Keratinocyte (primary cell): ENCODE measurements at regions not wholly inside any gene's neighbourhood (a gene's known extent, or its start where the extent isn't known, plus 50 kb on each side); places are given as distances from the start of the nearest gene placed in this dataset.
"Not testable (repeated sequence)": the region's sequence is repeated elsewhere in the genome, so short reads cannot be mapped to it uniquely, and the experiment has no call there.

Experiments
- DNase-seq: peaks from one replicate; pipeline ENCODE4 v3.0.0-alpha.2; 2011; ENCODE audit warnings: low read depth, missing footprints, low spot score
- FAIRE-seq: peaks from 2 replicates; lab custom pipeline; 2011; peaks lifted over from hg19 to GRCh38; lab: Jason Lieb, UNC
- H2AFZ ChIP-seq: 2 replicates; pipeline ENCODE4 v1.6.0; 2012; ENCODE audit warnings: low read length, control low read depth, inconsistent platforms; ENCODE audit not compliant: control insufficient read depth
- H3K27ac ChIP-seq: 2 replicates; pipeline ENCODE4 v1.5.1; 2011; ENCODE audit warnings: low read length; ENCODE audit not compliant: control insufficient read depth, insufficient read depth
- H3K27me3 ChIP-seq: 3 replicates; pipeline ENCODE4 v1.6.0; 2011; ENCODE audit warnings: low read length; ENCODE audit not compliant: control insufficient read depth, insufficient read depth; ENCODE audit errors: extremely low read depth
- H3K36me3 ChIP-seq, 2 experiments: 2 replicates in 1 of 2; 3 replicates in 1 of 2; pipeline ENCODE4 v1.5.1; 2011; ENCODE audit warnings: low read length in 2 of 2, mild to moderate bottlenecking in 1 of 2; ENCODE audit not compliant: control insufficient read depth in 2 of 2, insufficient read depth in 2 of 2; ENCODE audit errors: extremely low read depth in 1 of 2
- H3K4me1 ChIP-seq: 3 replicates; pipeline ENCODE4 v1.5.1; 2011; ENCODE audit warnings: low read length; ENCODE audit not compliant: control insufficient read depth, insufficient read depth; ENCODE audit errors: extremely low read depth
- H3K4me2 ChIP-seq: 3 replicates; pipeline ENCODE4 v1.6.0; 2011; ENCODE audit warnings: low read depth, low read length; ENCODE audit not compliant: control insufficient read depth, insufficient read depth; ENCODE audit errors: extremely low read depth
- H3K4me3 ChIP-seq, 3 experiments: fragments of 200-600 bp in 1 of 3; sonication (generic) in 1 of 3; 2 replicates in 2 of 3; 3 replicates in 1 of 3; pipeline ENCODE4 v1.5.1; 2011 to 2016; ENCODE audit warnings: low read length in 3 of 3, mild to moderate bottlenecking in 3 of 3, control low read depth in 2 of 3, inconsistent platforms in 1 of 3, low read depth in 1 of 3, mixed read lengths in 1 of 3, mixed run types in 1 of 3, moderate library complexity in 1 of 3; ENCODE audit not compliant: control insufficient read depth in 2 of 3, insufficient read depth in 2 of 3; ENCODE audit errors: extremely low read depth in 1 of 3
- H3K79me2 ChIP-seq: 2 replicates; pipeline ENCODE4 v1.6.0; 2012; ENCODE audit warnings: low read length; ENCODE audit not compliant: control insufficient read depth, insufficient read depth
- H3K9ac ChIP-seq: 3 replicates; pipeline ENCODE4 v1.6.0; 2011; ENCODE audit warnings: low read length; ENCODE audit not compliant: control insufficient read depth, insufficient read depth; ENCODE audit errors: extremely low read depth
- H3K9me1 ChIP-seq: 3 replicates; pipeline ENCODE4 v1.6.0; 2011; ENCODE audit warnings: low read length; ENCODE audit not compliant: control insufficient read depth, insufficient read depth; ENCODE audit errors: extremely low read depth
- H3K9me3 ChIP-seq: 2 replicates; pipeline ENCODE4 v1.5.1; 2012; ENCODE audit warnings: low read depth, low read length; ENCODE audit not compliant: control insufficient read depth
- H4K20me1 ChIP-seq: 3 replicates; pipeline ENCODE4 v1.6.0; 2011; ENCODE audit warnings: low read length; ENCODE audit not compliant: control insufficient read depth, insufficient read depth; ENCODE audit errors: extremely low read depth
- CTCF ChIP-seq, 3 experiments: IDR thresholded peaks in 1 of 3; conservative IDR thresholded peaks in 1 of 3; optimal IDR thresholded peaks in 1 of 3; 2 replicates in 2 of 3; 3 replicates in 1 of 3; pipeline versions ENCODE3 to v1.5.1; 2011; ENCODE audit warnings: low read length in 3 of 3, mild to moderate bottlenecking in 3 of 3, moderate library complexity in 2 of 3, control low read depth in 1 of 3, inconsistent platforms in 1 of 3; ENCODE audit not compliant: insufficient read depth in 2 of 3; ENCODE audit errors: extremely low read depth in 1 of 3
- EZH2 ChIP-seq: IDR thresholded peaks from one replicate; pipeline ENCODE4 v1.6.1; 2012; ENCODE audit warnings: inconsistent platforms, mild to moderate bottlenecking, low read length, moderate library complexity
- dilution Hi-C: fragments of 300-500 bp; cut with MboI; formaldehyde crosslinking; loops from one replicate; pipeline ENCODE4 v1.7.0; 2020; ENCODE audit warnings: low sequenced_read_pairs; ENCODE audit not compliant: extremely low pct_ligation_motif_present

- FAIRE-seq (no peak), DNase-seq (no peak)
- Histone ChIP-seq H3K4me2 (no peak overlapping the region), H3K79me2 (no peaks in the 10 kb centered on the region), H3K36me3 (no peaks in the 10 kb centered on the region), H3K4me3 (no peak overlapping the region), H3K27me3 (no peaks in the 10 kb centered on the region), H3K9ac (no peak overlapping the region), H2AFZ (no peak overlapping the region), H3K4me1 (no peaks in the 10 kb centered on the region), H3K9me3 (no peaks in the 10 kb centered on the region), H3K27ac (no peak overlapping the region), H4K20me1 (no peaks in the 10 kb centered on the region), H3K9me1 (no peaks in the 10 kb centered on the region)
- TF ChIP-seq EZH2, result no peak
- no peak for TF ChIP-seq CTCF (optimal IDR thresholded peaks at IDR 0.05 in 1 of 3, IDR thresholded peaks at IDR 0.05 in 1 of 3, conservative IDR thresholded peaks at IDR 0.05 in 1 of 3; ENCODE audit: extremely low read depth in 1 of 3, insufficient read depth in 2 of 3, low read length in 3 of 3)
- dilution Hi-C loops, result no loop called here
Observed at GRCh38 chr3:88480822-88481221, 331.1 kb downstream of the C3orf38 start.

GRCh38 chr3:88485001-88485400 lies 335.2 kb downstream of the C3orf38 start:
- H3K9ac ChIP-seq, result no peak overlapping the region
- no peaks in the 10 kb centered on the region for H3K27me3 ChIP-seq
- H2AFZ ChIP-seq, result no peak overlapping the region
- TF ChIP-seq CTCF (optimal IDR thresholded peaks at IDR 0.05 in 1 of 3, IDR thresholded peaks at IDR 0.05 in 1 of 3, conservative IDR thresholded peaks at IDR 0.05 in 1 of 3; ENCODE audit: extremely low read depth in 1 of 3, insufficient read depth in 2 of 3, low read length in 3 of 3), result no peak
- dilution Hi-C loops, result no loop called here
- H3K9me3 ChIP-seq, result no peaks in the 10 kb centered on the region
- H3K36me3 ChIP-seq, result no peaks in the 10 kb centered on the region
- no peaks in the 10 kb centered on the region for H3K9me1 ChIP-seq
- no peaks in the 10 kb centered on the region for H4K20me1 ChIP-seq
- DNase-seq, result no peak
- no peak for FAIRE-seq
- no peak overlapping the region for H3K4me3 ChIP-seq
- H3K4me2 ChIP-seq, result no peak overlapping the region
- no peaks in the 10 kb centered on the region for H3K4me1 ChIP-seq
- no peak overlapping the region for H3K27ac ChIP-seq
- no peaks in the 10 kb centered on the region for H3K79me2 ChIP-seq

- FAIRE-seq, dilution Hi-C loops, H3K4me2 ChIP-seq: not testable (repeated sequence)
Observed at GRCh38 chr3:88508818-88509217, 359.1 kb downstream of the C3orf38 start.

More at GRCh38 chr3:88508818-88509217, 359.1 kb downstream of the C3orf38 start:
- H3K9me1 ChIP-seq, H3K4me1 ChIP-seq, H3K27me3 ChIP-seq, H3K27ac ChIP-seq, H3K79me2 ChIP-seq, H3K9ac ChIP-seq, H4K20me1 ChIP-seq, H2AFZ ChIP-seq, H3K4me3 ChIP-seq, H3K9me3 ChIP-seq, H3K36me3 ChIP-seq, DNase-seq: not testable (repeated sequence)
